ENCODE measurements at regions not wholly inside any gene's neighbourhood (a gene's known extent, or its start where the extent isn't known, plus 50 kb on each side); places are given as distances from the start of the nearest gene placed in this dataset.

DNA sequence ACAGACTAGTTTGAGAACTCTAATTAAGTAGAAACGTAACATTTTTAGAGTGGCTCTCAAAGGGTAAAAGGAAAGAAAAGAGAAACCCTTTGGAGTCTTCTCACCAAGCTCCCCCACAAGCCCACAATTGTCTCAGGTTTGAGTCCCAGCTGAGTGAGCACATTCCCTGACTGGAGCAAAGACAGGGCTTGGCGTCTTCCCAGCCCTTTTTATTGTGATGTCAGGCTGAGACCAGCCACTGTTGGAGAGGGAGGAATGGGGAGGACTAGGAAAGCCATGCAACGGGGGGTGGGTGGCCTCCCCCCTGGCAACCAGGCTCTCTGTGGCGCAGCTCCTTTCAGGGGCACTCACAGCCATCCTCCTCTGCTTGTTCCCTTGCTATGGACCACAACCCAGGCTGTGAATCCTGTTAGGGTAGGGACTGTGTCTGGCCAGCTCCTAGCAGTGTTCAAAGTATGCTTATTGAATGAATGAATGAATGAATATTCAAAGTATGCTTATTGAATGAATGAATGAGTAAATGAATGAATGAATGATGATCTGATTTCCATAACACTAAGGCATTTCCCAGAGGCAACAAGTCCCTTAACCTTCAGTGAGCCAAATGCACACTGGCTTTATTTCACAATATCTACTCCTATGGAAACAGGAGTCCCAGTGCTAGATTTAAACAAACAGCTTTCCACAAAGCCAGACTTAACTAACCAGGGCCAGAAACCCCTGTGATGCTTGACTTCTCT lies 413.3 kb downstream of the MID1IP1 start:
- Mint-ChIP-seq H3K27me3 (ENCODE audit: low read depth) (peaks cover 7% of the 10 kb centered on the region), H3K9me3 (peaks cover 5% of the 10 kb centered on the region), H3K27ac (no peak overlapping the region)

DNA sequence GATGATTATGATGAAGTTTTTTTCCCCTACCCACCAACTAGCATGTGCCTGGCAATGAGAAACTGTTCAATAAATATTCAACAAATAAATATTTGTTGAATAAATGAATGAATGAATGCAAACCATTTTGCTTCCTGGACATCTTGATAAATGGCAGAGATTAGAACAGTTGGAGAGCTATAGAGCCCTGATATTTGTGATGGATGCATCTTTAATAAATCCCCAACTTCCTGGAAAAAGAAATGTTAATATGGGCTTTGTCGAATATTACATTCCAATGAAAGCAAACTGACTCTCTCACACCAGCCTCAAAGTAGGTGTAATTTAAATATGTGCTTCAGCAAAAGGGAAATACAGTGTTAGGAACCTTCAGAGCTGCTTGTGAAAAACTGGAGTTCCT lies 419.7 kb downstream of the MID1IP1 start:
- no peak overlapping the region for H3K4me3 Mint-ChIP-seq
- H3K9me3 Mint-ChIP-seq: peaks cover 5% of the 10 kb centered on the region
- no peaks in the 10 kb centered on the region for H3K27me3 Mint-ChIP-seq (ENCODE audit: low read depth)
- H3K27ac Mint-ChIP-seq: no peak overlapping the region
- TF ChIP-seq, protein P1, sequence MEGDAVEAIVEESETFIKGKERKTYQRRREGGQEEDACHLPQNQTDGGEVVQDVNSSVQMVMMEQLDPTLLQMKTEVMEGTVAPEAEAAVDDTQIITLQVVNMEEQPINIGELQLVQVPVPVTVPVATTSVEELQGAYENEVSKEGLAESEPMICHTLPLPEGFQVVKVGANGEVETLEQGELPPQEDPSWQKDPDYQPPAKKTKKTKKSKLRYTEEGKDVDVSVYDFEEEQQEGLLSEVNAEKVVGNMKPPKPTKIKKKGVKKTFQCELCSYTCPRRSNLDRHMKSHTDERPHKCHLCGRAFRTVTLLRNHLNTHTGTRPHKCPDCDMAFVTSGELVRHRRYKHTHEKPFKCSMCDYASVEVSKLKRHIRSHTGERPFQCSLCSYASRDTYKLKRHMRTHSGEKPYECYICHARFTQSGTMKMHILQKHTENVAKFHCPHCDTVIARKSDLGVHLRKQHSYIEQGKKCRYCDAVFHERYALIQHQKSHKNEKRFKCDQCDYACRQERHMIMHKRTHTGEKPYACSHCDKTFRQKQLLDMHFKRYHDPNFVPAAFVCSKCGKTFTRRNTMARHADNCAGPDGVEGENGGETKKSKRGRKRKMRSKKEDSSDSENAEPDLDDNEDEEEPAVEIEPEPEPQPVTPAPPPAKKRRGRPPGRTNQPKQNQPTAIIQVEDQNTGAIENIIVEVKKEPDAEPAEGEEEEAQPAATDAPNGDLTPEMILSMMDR (IDR thresholded peaks at IDR 0.05; ENCODE audit: unreplicated experiment in 3 of 3): no peak
- no peaks in the 10 kb centered on the region for H3K36me3 Mint-ChIP-seq (ENCODE audit: low read depth)
- peaks cover 20% of the 10 kb centered on the region for H3K4me1 Mint-ChIP-seq

More for the DNA sequence above, 413.3 kb downstream of the MID1IP1 start:
- Mint-ChIP-seq H3K36me3 (ENCODE audit: low read depth) (no peaks in the 10 kb centered on the region), H3K4me1 (no peaks in the 10 kb centered on the region), H3K4me3 (no peak overlapping the region)
- TF ChIP-seq, protein P1 (IDR thresholded peaks at IDR 0.05; ENCODE audit: unreplicated experiment in 3 of 3): no peak

DNA sequence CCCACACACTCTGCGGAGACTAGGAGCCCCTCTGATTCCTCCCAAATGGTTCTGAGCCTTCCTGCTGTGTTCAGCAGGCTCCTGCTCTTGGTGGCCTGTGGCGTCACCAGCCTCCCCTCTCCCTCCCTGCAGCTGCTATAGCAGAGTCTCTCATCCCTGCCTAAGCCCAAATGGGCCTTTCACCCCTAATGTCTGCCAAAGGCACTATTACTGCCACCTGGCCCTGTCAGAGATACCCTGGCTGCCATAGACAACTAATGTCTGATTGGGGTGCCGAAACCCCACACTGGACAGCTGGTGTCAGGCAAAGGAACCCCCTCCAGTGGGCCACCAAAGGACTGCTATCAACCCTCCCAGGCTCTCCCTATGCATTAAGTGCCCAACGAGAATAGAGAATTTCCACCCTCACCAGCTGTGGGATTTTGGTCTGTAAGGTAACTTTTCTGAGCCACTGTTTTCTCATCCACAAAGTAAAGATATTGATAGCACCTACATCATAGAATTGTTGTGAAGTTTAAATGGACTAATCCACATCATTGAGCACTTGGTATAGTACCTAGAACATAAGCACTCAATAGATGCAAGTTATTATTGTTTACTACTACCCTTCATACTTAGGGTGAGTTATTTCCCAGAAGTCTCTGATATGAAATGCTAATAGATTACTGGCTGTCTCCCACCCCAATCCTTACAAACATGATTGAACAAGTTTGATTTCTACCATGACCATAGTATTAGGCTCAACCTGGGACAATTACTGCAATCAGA lies 421.3 kb downstream of the MID1IP1 start:
- Mint-ChIP-seq H3K4me3 (no peak overlapping the region), H3K36me3 (ENCODE audit: low read depth) (no peaks in the 10 kb centered on the region), H3K27me3 (ENCODE audit: low read depth) (no peaks in the 10 kb centered on the region)

DNA sequence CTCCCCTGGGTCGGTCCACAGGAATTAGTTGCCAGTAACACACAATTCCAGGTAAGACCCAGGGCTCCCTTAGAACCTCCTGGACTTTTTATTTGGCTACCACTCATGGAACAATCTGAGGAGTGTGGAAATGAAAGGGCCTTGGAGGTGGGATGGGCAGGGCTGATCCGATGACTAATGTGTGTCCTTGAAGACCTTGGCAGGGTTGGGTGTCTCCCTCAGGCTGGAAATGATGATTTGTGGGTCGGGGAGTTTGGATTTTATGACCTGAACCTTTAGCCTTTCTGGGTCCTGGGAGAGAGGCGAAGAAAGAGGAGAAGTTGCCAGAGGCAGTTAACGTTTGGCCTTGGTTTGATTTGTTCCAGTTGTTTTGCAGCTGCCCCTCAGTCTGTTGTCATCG lies 425.0 kb downstream of the MID1IP1 start:
- H3K9me3 Mint-ChIP-seq: peaks cover 5% of the 10 kb centered on the region
- no peaks in the 10 kb centered on the region for H3K36me3 Mint-ChIP-seq (ENCODE audit: low read depth)
- TF ChIP-seq, protein P1 (IDR thresholded peaks at IDR 0.05; ENCODE audit: unreplicated experiment in 3 of 3): no peak
- H3K27me3 Mint-ChIP-seq (ENCODE audit: low read depth): no peaks in the 10 kb centered on the region
- H3K27ac Mint-ChIP-seq: peak overlapping the region; percentile 91 to 96 (median 95)
- H3K4me1 Mint-ChIP-seq: peaks cover 48% of the 10 kb centered on the region
- no peak overlapping the region for H3K4me3 Mint-ChIP-seq

More for the DNA sequence above, 421.3 kb downstream of the MID1IP1 start:
- H3K9me3 Mint-ChIP-seq: peaks cover 5% of the 10 kb centered on the region
- TF ChIP-seq, protein P1 (IDR thresholded peaks at IDR 0.05; ENCODE audit: unreplicated experiment in 3 of 3): no peak
- peak overlapping the region; percentile 42 to 75 (median 67) for H3K27ac Mint-ChIP-seq
- H3K4me1 Mint-ChIP-seq: peaks cover 35% of the 10 kb centered on the region

DNA sequence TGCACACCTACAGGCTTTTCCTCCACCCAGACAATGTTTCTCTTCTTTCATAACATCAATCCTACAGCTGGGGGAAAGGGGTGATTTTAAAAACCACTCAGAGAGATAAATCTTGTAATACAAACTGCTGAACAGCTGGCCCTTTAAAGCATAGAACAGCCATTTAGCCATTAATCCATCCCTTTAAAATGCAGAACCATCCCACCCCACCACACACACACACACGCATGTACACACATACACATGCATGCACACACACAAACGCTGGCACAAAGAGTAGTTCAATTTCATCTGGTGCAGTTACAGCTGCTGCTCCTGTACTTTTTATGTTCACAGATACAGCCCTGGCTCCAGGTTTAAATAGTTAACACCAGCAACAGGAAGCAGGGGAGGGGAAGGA lies 426.1 kb downstream of the MID1IP1 start:
- H3K36me3 Mint-ChIP-seq (ENCODE audit: low read depth): no peaks in the 10 kb centered on the region
- TF ChIP-seq, protein P1 (IDR thresholded peaks at IDR 0.05; ENCODE audit: unreplicated experiment in 3 of 3): no peak
- no peaks in the 10 kb centered on the region for H3K27me3 Mint-ChIP-seq (ENCODE audit: low read depth)
- H3K4me3 Mint-ChIP-seq: peak overlapping the region in 1 of 3 experiments; percentile 2
- H3K4me1 Mint-ChIP-seq: peaks cover 37% of the 10 kb centered on the region
- peaks cover 5% of the 10 kb centered on the region for H3K9me3 Mint-ChIP-seq
- peak overlapping the region; percentile 94 to 96 (median 95) for H3K27ac Mint-ChIP-seq

Data from nephron (organoid).